HUES48 (cell line): ENCODE measurements at regions not wholly inside any gene's neighbourhood (a gene's known extent, or its start where the extent isn't known, plus 50 kb on each side); places are given as distances from the start of the nearest gene placed in this dataset.

ENCODE experiments used
- H3K27ac ChIP-seq: one replicate; pipeline ENCODE4 v1.7.0; 2013; ENCODE audit warnings: low read depth, low read length, inconsistent platforms
- H3K27me3 ChIP-seq: 2 replicates; pipeline ENCODE4 v1.6.1; 2013; ENCODE audit warnings: mild to moderate bottlenecking, low read length; ENCODE audit not compliant: control insufficient read depth, insufficient read depth
- H3K36me3 ChIP-seq: 2 replicates; pipeline ENCODE4 v1.6.1; 2013; ENCODE audit warnings: low read length; ENCODE audit not compliant: control insufficient read depth, insufficient read depth
- H3K4me1 ChIP-seq: 2 replicates; pipeline ENCODE4 v1.6.1; 2013; ENCODE audit warnings: mild to moderate bottlenecking, low read length; ENCODE audit not compliant: control insufficient read depth, insufficient read depth
- H3K4me3 ChIP-seq: 2 replicates; pipeline ENCODE4 v1.5.1; 2013; ENCODE audit warnings: mild to moderate bottlenecking, low read depth, low read length
- H3K9ac ChIP-seq: 2 replicates; pipeline ENCODE4 v1.6.1; 2013; ENCODE audit warnings: mild to moderate bottlenecking, low read depth, low read length, moderate library complexity
- H3K9me3 ChIP-seq: 2 replicates; pipeline ENCODE4 v1.6.1; 2013; ENCODE audit warnings: low read length; ENCODE audit not compliant: control insufficient read depth, insufficient read depth

- H3K27me3 ChIP-seq: no peaks in the 10 kb centered on the region
- no peak overlapping the region for H3K9ac ChIP-seq
- no peaks in the 10 kb centered on the region for H3K9me3 ChIP-seq
- H3K4me1 ChIP-seq: no peaks in the 10 kb centered on the region
- H3K27ac ChIP-seq: no peak overlapping the region
- no peak overlapping the region for H3K4me3 ChIP-seq
- no peaks in the 10 kb centered on the region for H3K36me3 ChIP-seq
Observed at GRCh38 chr5:60226128-60226527, 332.6 kb upstream of the PDE4D start.

GRCh38 chr5:60223342-60223741 lies 329.8 kb upstream of the PDE4D start:
- Histone ChIP-seq H3K4me3 (no peak overlapping the region), H3K27ac (no peak overlapping the region), H3K9me3 (no peaks in the 10 kb centered on the region), H3K9ac (no peak overlapping the region), H3K27me3 (no peaks in the 10 kb centered on the region), H3K36me3 (no peaks in the 10 kb centered on the region), H3K4me1 (no peaks in the 10 kb centered on the region)

DNA sequence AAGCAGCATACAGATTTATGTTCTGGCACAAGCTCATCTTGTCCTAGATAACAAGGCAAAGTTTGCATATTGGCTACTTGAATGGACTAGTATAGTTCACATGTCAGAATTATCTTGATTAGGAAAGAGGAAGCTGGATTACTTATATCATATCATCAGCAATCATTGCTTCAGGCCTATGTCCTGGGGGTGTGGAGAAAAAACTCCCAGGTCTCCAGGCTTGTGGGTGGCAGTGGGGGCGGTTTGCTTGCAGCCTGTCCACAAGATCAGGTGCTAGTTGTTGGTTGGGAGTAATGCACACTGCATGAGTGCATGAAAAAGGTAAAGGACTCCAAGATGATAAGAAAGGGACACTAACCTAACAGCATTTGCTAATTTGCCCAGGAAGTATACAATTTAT lies 326.4 kb upstream of the PDE4D start:
- H3K4me3 ChIP-seq: no peak overlapping the region
- no peak overlapping the region for H3K9ac ChIP-seq
- H3K4me1 ChIP-seq: no peaks in the 10 kb centered on the region
- H3K36me3 ChIP-seq: no peaks in the 10 kb centered on the region
- H3K27me3 ChIP-seq: no peaks in the 10 kb centered on the region
- H3K27ac ChIP-seq: no peak overlapping the region
- H3K9me3 ChIP-seq: no peaks in the 10 kb centered on the region

DNA sequence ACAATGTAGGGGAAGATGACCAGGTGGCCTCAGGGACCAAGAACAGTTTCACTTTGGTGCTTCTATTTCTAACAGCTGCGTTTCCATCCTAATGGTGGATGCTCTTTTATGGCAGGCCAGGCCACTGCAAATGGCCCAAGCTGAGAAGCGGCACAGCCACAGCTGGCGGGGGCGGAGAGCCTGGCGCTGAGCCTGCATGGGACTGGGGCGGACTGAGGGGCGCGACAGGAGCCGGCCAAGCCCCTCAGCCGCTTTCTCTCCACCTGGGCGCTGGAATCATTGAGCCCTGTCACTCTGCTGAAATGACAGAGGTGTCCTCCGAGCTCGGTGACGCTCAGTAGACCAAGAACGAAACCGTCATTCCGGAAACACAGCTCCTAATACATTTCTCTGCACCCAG lies 317.3 kb upstream of the PDE4D start:
- Histone ChIP-seq H3K4me3 (no peak overlapping the region), H3K27me3 (no peaks in the 10 kb centered on the region), H3K36me3 (no peaks in the 10 kb centered on the region), H3K4me1 (peaks cover 8% of the 10 kb centered on the region), H3K9me3 (no peaks in the 10 kb centered on the region), H3K9ac (no peak overlapping the region), H3K27ac (no peak overlapping the region)

GRCh38 chr5:60209146-60209840 lies 315.8 kb upstream of the PDE4D start:
- H3K4me3 ChIP-seq: no peak overlapping the region
- no peak overlapping the region for H3K9ac ChIP-seq
- H3K9me3 ChIP-seq: no peaks in the 10 kb centered on the region
- H3K27ac ChIP-seq: no peak overlapping the region
- no peaks in the 10 kb centered on the region for H3K27me3 ChIP-seq
- H3K4me1 ChIP-seq: peaks cover 8% of the 10 kb centered on the region
- no peaks in the 10 kb centered on the region for H3K36me3 ChIP-seq

- no peak overlapping the region for H3K9ac ChIP-seq
- no peaks in the 10 kb centered on the region for H3K27me3 ChIP-seq
- H3K36me3 ChIP-seq: no peaks in the 10 kb centered on the region
- no peak overlapping the region for H3K4me3 ChIP-seq
- H3K4me1 ChIP-seq: peaks cover 13% of the 10 kb centered on the region
- no peak overlapping the region for H3K27ac ChIP-seq
- no peaks in the 10 kb centered on the region for H3K9me3 ChIP-seq
Observed at GRCh38 chr5:60208716-60209115, 315.2 kb upstream of the PDE4D start.

DNA sequence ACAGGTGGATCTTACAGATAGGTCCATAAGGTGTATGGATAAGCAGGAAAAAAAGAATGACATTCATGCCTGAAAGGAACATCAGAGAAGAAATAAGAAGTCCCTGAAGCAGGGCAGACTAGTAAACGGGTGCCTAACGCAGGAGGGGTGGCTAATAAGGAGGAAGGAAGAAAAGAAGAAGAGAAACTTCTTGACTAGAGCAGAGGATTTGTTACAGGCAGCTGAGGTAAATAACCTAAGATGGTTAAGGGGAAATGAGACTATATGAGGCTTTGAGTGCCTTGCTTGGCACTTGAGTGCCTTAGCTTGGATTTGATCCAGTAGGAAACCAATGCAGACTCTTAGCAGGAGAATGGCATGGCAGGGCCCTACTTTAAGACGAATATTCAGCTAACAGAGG lies 313.5 kb upstream of the PDE4D start:
- Histone ChIP-seq H3K27me3 (no peaks in the 10 kb centered on the region), H3K9me3 (no peaks in the 10 kb centered on the region), H3K4me1 (peaks cover 15% of the 10 kb centered on the region), H3K4me3 (no peak overlapping the region), H3K9ac (no peak overlapping the region), H3K27ac (no peak overlapping the region), H3K36me3 (no peaks in the 10 kb centered on the region)

DNA sequence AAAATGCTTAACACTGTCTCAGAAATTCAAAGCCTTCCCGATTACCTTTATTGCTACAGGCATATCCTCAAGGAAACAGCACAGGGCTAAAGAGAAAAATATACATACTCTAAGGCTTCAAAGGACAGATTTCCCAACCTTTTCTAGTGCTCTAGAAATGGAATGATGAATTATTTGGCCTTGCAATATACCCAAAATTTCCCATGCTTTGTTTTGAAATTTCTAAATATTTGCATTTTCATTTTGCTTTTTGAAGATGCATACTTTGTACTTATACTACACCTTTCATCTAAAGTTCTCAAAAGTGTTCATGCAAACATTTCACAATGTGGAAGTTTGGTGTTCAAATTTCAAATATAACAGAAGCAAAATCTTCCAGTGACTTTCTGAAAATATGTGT lies 312.7 kb upstream of the PDE4D start:
- no peak overlapping the region for H3K9ac ChIP-seq
- no peaks in the 10 kb centered on the region for H3K9me3 ChIP-seq
- no peak overlapping the region for H3K27ac ChIP-seq
- H3K4me1 ChIP-seq: peaks cover 15% of the 10 kb centered on the region
- no peak overlapping the region for H3K4me3 ChIP-seq
- H3K36me3 ChIP-seq: no peaks in the 10 kb centered on the region
- H3K27me3 ChIP-seq: no peaks in the 10 kb centered on the region

- no peak overlapping the region for H3K9ac ChIP-seq
- H3K36me3 ChIP-seq: no peaks in the 10 kb centered on the region
- H3K27me3 ChIP-seq: no peaks in the 10 kb centered on the region
- H3K4me1 ChIP-seq: peaks cover 15% of the 10 kb centered on the region
- no peak overlapping the region for H3K27ac ChIP-seq
- H3K4me3 ChIP-seq: no peak overlapping the region
- no peaks in the 10 kb centered on the region for H3K9me3 ChIP-seq
Observed at GRCh38 chr5:60205071-60205470, 311.5 kb upstream of the PDE4D start.

GRCh38 chr5:60196385-60197113 lies 303.0 kb upstream of the PDE4D start:
- Histone ChIP-seq H3K4me3 (no peak overlapping the region), H3K27ac (no peak overlapping the region), H3K27me3 (no peaks in the 10 kb centered on the region), H3K4me1 (no peaks in the 10 kb centered on the region), H3K36me3 (no peaks in the 10 kb centered on the region), H3K9ac (no peak overlapping the region), H3K9me3 (no peaks in the 10 kb centered on the region)

GRCh38 chr5:60195551-60195950 lies 302.0 kb upstream of the PDE4D start:
- Histone ChIP-seq H3K27me3 (no peaks in the 10 kb centered on the region), H3K9me3 (no peaks in the 10 kb centered on the region), H3K27ac (no peak overlapping the region), H3K36me3 (no peaks in the 10 kb centered on the region), H3K4me1 (no peaks in the 10 kb centered on the region), H3K4me3 (no peak overlapping the region), H3K9ac (no peak overlapping the region)
